ENCODE measurements at regions not wholly inside any gene's neighbourhood (a gene's known extent, or its start where the extent isn't known, plus 50 kb on each side); places are given as distances from the start of the nearest gene placed in this dataset.

- no peak for DNase-seq
These were observed 115.0 kb upstream of the IGF1 start for GRCh38 chr12:102595315-102595714.

GRCh38 chr12:102593134-102593533, 112.8 kb upstream of the IGF1 start:
- DNase-seq = no peak

GRCh38 chr12:102592134-102592533, 111.8 kb upstream of the IGF1 start:
- no peak for DNase-seq

GRCh38 chr12:102573237-102573636, 92.9 kb upstream of the IGF1 start:
- DNase-seq = peak; percentile 60

GRCh38 chr12:102571889-102572288, 91.5 kb upstream of the IGF1 start:
- DNase-seq = no peak

GRCh38 chr12:102570256-102570655, 89.9 kb upstream of the IGF1 start:
- no peak for DNase-seq

- DNase-seq = no peak
These were observed 89.4 kb upstream of the IGF1 start for GRCh38 chr12:102569803-102570202.

- peak; percentile 89 for DNase-seq
These were observed 87.9 kb upstream of the IGF1 start for GRCh38 chr12:102568276-102568675.

- peak; percentile 91 for DNase-seq
These were observed 86.9 kb upstream of the IGF1 start for GRCh38 chr12:102567031-102567985.

- no peak for DNase-seq
These were observed 85.2 kb upstream of the IGF1 start for GRCh38 chr12:102565555-102565954.

GRCh38 chr12:102564026-102564425, 83.7 kb upstream of the IGF1 start:
- DNase-seq = no peak

GRCh38 chr12:102562836-102563425, 82.6 kb upstream of the IGF1 start:
- DNase-seq = no peak

GRCh38 chr12:102551186-102551585, 70.8 kb upstream of the IGF1 start:
- no peak for DNase-seq

GRCh38 chr12:102549691-102550090, 69.3 kb upstream of the IGF1 start:
- DNase-seq = no peak

GRCh38 chr12:102548543-102548942, 68.2 kb upstream of the IGF1 start:
- no peak for DNase-seq

GRCh38 chr12:102543494-102544485, 63.4 kb upstream of the IGF1 start:
- peak; percentile 39 for DNase-seq

- no peak for DNase-seq
These were observed 62.6 kb upstream of the IGF1 start for GRCh38 chr12:102542816-102543440.

- peak; percentile 20 for DNase-seq
These were observed 60.5 kb upstream of the IGF1 start for GRCh38 chr12:102540815-102541385.

GRCh38 chr12:102539651-102540553, 59.5 kb upstream of the IGF1 start:
- peak; percentile 90 for DNase-seq

GRCh38 chr12:102535306-102535705, 54.9 kb upstream of the IGF1 start:
- no peak for DNase-seq

- DNase-seq = peak; percentile 74
These were observed 54.5 kb upstream of the IGF1 start for GRCh38 chr12:102534899-102535298.

Measured in fibroblast of skin of abdomen (primary cell).